Fibroblast of skin of left quadriceps (primary cell): ENCODE measurements at regions not wholly inside any gene's neighbourhood (a gene's known extent, or its start where the extent isn't known, plus 50 kb on each side); places are given as distances from the start of the nearest gene placed in this dataset.

ENCODE experiments used
- DNase-seq, 2 experiments: peaks; one replicate each; pipeline ENCODE4 v3.0.0-alpha.2; 2013; ENCODE audit warnings: low read depth in 2 of 2

DNA sequence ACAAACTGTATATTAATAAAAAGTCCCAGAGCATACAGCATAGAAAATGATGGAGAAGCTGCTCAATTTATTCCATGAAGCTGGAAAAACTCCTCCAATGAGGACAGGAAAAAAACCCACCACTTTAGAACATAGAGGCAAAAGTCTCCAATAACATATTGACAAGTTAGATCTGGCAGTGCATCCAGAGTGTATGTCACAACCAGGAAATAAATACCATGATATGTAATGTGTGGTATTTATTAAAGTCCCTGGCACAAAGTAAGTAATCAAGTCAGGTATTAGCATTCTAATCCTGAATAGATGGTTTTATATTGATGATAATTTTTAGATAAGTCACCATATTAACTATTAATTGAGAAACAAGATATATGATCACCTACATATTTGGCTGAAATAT is 427.3 kb upstream of the HS6ST1 start:
- DNase-seq = no peak

DNA sequence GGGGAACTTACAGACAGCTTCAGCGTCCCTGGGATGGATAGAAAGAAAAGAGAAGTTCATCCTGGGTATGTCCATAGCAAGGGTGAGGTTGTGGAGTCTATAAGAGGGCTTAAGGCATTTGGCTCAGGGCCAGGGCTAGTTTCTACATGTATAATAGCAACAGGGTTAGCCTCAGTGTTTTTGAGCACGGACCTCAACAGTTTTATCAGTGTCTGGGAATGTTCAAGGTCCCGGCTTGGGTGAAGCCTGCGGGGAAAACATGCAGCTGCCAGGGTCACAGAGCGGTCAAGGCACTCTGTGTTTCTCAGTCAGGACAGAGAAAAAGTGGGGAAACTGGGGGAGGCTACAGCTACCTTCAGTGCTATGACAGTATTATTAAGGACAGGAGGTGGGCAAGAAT is 427.7 kb upstream of the HS6ST1 start:
- no peak for DNase-seq

DNA sequence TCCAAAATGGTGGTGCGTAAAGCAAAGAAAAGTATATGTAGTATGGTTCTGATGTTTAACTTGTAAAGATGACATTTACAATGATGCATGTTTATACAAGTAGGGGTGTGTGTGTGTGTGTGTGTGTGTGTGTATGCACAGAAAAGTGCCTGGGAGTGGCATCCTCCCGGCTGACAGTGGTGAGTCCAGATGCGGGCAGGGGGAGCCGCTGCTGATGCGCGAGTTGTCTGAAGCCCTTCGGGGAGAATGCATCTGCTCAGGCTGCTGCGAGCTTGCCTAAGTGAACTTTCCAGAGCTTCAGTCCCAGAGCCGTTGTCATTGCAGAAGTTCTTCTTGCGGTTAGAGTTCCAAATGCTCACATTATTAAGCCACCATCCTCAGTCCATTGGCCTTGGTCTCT is 429.7 kb upstream of the HS6ST1 start:
- DNase-seq = no peak

GRCh38 chr2:128748835-128749605 is 430.4 kb upstream of the HS6ST1 start:
- DNase-seq = no peak

- no peak for DNase-seq
Measured at GRCh38 chr2:128750328-128751165, 431.9 kb upstream of the HS6ST1 start.

DNA sequence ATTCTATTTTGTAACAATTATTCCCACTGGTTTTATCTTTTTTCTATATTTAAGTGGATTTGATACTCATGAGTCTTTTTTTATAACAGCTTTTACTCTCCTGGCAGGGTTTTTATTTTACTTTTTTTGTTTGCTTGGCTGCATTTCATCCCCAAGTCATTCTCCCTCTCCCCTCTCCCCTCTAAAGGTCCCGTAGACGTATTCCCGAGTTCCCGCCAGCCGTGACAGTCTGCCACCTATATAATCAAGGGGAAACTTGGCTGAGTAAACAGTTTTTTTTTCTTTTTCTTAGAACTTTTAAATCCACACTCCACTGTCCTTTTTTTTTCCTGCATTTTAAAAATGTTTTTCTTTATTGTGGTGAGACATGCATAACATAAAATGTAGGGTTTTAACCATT is 433.1 kb upstream of the HS6ST1 start:
- DNase-seq = no peak

DNA sequence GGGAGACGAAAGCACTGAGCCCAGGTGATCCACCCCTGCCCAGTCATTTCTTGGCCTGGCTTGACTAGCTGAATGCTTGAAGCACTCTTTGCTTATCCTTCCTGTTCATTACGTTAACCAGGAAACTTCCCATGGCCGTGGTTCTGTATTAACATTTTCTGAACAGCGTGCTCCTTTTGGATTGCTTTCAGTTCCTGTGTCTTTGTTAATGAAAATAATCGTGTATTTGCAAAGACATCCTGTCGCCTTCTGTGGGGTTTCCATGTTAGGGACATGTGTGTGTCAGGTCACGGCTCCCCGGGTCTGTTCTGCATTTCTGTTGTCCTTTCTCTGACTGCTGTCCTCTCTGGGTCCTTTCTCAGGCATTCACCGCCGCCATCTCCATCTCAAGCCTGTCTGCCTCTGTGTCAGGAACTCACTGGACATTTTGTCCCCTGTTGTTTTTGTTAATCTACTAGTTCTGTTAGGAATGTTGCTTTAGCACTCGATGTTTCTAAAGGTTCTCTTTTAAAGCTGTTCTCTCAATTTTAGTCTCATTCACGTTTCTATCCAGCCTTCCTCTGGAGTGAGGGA is 434.1 kb upstream of the HS6ST1 start:
- no peak for DNase-seq

- no peak for DNase-seq
Measured at GRCh38 chr2:128753321-128753720, 434.7 kb upstream of the HS6ST1 start.

DNA sequence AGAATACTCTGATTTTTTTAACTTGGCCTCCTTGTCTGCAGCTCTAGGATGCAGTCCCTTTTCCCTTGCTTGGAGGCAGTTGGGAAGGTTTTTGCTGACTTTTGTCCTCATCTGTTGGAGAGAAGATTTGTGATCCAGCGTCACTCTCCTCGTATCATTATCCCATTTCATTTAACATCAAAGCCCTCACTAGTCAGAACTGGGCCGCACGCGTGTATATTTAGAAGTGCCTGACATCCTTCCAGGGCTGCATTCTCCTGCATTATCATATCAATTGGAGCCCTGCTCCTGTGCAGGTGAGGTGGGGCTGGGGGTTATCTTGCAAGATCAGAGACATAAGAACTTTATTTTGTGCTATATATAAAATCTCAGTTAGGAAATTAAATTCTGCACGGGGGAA is 435.1 kb upstream of the HS6ST1 start:
- DNase-seq = no peak

- no peak for DNase-seq
Measured at GRCh38 chr2:128754246-128754724, 435.6 kb upstream of the HS6ST1 start.

DNA sequence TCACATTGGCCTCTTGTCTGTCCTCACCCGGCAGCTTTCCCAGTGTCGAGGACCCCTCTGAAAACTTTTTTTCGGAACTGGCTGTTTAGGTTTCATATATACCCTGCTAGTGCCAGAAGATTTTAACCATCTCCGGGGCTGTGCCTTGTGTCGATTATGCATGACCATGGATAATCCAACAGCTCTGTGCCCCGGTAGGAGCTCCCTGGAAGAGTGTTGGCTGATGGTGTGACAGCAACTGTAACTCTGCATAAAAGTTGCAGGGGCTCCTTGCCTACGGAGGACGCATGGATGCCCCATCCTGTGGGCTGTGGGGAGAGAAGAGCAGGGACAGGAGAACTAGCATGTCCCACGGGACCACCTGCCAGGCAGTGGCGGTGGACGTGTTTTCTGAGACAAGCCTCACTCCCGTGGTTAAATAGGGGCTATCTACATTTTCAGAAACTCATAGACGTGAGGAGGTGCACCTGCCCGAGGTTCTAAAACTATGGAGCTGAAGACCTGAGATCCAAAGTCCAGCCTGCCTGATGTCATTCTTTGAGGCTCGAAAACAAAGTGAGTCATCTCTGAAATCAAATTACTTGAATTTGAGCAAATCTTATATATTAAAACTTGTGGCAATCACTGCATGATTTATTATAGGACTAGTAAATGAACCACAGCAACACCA is 437.2 kb upstream of the HS6ST1 start:
- DNase-seq = no peak

DNA sequence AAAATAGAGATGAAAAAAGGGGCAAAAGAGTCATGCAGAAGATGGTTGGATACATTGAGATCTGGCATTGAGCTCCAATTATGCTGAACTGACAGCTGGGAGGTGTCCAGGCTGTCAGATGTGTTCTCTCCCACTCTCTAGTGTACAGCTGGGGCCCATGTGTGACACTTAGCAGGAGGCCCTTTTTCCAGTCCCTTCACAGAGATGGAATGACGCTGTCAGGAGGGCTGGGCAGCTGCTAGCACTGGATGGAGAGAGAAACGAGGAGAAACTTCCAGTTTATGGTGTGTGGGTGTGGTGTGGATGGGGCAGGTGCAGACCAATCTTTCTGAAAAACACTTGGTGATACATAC is 437.7 kb upstream of the HS6ST1 start:
- DNase-seq = no peak

DNA sequence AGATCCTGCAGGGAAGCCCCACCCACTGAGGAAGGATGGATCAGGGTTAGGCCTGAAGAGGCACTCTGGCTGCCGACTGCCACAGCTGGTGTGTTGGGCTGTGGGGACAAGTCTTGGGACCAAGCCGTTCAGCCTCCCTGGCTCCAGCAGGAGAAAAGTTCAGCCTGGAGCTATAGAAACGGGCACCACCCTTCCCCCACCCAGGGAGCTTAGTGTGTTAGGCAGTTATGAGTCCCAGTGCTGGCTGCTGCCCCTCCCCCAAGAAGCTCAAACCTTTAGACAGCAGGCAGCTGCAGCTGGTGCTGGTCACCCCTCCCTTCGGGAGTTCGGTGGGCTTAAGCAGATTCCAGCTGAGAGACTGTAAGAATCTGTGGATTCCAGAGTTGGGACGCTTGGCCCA is 447.1 kb upstream of the HS6ST1 start:
- no peak for DNase-seq

DNA sequence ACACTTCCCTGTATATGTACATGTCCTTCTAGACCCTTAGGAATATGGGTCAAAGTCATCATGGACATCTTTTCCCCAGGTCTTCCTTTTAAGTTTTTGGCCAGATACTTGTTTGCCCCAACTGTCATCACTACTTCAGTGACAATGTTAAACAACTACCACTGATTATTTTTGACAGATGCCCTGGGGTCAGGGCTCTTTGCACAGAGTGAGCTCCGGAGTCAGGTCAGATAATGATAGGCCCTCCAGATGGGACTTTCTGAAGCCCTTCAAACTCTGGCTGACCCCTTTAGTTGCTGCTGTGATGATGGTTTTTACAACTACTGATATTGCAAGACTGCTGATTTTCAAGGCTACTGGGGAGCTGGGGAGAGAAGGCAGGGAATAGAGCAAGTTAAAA is 449.4 kb upstream of the HS6ST1 start:
- DNase-seq = no peak

- no peak for DNase-seq
Measured at GRCh38 chr2:128769457-128770142, 450.9 kb upstream of the HS6ST1 start.

GRCh38 chr2:128770143-128771085 is 451.7 kb upstream of the HS6ST1 start:
- DNase-seq = no peak

DNA sequence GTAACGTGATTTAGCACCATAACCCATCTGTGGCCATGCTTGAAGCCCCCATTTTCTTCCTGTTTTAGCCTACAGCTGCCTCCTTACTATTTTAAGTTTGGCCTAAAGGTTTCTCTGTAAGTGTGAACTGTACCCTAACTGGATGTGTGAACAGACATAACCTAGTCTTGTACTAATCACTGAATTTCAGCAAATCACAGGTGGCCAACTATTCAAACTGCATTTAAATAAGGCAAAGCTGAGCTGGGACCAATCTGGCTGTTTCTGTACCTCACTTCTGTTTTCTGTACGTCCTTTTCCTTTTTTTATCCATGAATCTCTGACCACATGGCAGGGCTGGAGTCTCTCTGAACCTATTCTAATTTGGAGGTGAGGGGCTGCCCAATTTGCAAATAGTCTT is 452.7 kb upstream of the HS6ST1 start:
- no peak for DNase-seq

- DNase-seq = no peak
Measured at GRCh38 chr2:128772671-128773070, 454.0 kb upstream of the HS6ST1 start.

GRCh38 chr2:128773641-128774319 is 455.1 kb upstream of the HS6ST1 start:
- no peak for DNase-seq
